Tibial artery (tissue), 4 donors: ENCODE measurements at regions not wholly inside any gene's neighbourhood (a gene's known extent, or its start where the extent isn't known, plus 50 kb on each side); places are given as distances from the start of the nearest gene placed in this dataset.

Experiments
- DNase-seq, 2 donors: peaks; one replicate each; pipeline ENCODE4 v3.0.0-alpha.2; 2019
- H3K27ac ChIP-seq, 2 donors: fragments of 200-600 bp; sonication (generic) in 1 of 2; 1 replicate in 1 of 2; 2 replicates in 1 of 2; pipeline ENCODE4 v1.5.1; 2018 to 2019; ENCODE audit warnings: mild to moderate bottlenecking in 1 of 2
- H3K27me3 ChIP-seq, 2 donors: fragments of 200-600 bp; sonication (generic) in 1 of 2; one replicate each; pipeline versions ENCODE4 v1.5.1 to v1.6.0; 2016 to 2019
- H3K36me3 ChIP-seq, 3 donors: fragments of 200-600 bp; sonication (generic) in 2 of 3; one replicate each; pipeline ENCODE4 v1.5.1; 2016 to 2019; ENCODE audit warnings: mild to moderate bottlenecking in 2 of 3
- H3K4me1 ChIP-seq, 4 donors: fragments of 200-600 bp; sonication (generic) in 2 of 4; 1 replicate in 3 of 4; 2 replicates in 1 of 4; pipeline ENCODE4 v1.5.1; 2016 to 2019
- H3K4me3 ChIP-seq, 2 donors: fragments of 200-600 bp; sonication (generic) in 1 of 2; 1 replicate in 1 of 2; 2 replicates in 1 of 2; pipeline ENCODE4 v1.5.1; 2018 to 2019; ENCODE audit warnings: mild to moderate bottlenecking in 2 of 2
- H3K9me3 ChIP-seq, 3 donors: fragments of 200-600 bp; sonication (generic) in 1 of 3; one replicate each; pipeline ENCODE4 v1.5.1; 2016 to 2019
- CTCF ChIP-seq, 2 experiments: fragments of 200-600 bp in 1 of 2; fragments of 450-650 bp in 1 of 2; IDR thresholded peaks; one replicate each; pipeline ENCODE4 v1.5.1; 2017 to 2019; ENCODE audit warnings: antibody characterized with exemption in 2 of 2, mild to moderate bottlenecking in 1 of 2, moderate library complexity in 1 of 2
- intact Hi-C: fragments of 100-400 bp; cut with DNase I; formaldehyde crosslinking; loops from one replicate; pipeline ENCODE4 v1.15.0; 2023; ENCODE audit warnings: low total_unique reads

- Histone ChIP-seq H3K9me3 (no peaks in the 10 kb centered on the region), H3K4me3 (no peak overlapping the region), H3K27me3 (no peaks in the 10 kb centered on the region), H3K4me1 (no peaks in the 10 kb centered on the region), H3K36me3 (no peaks in the 10 kb centered on the region), H3K27ac (no peak overlapping the region)
- intact Hi-C loops = no loop called here
- TF ChIP-seq CTCF (IDR thresholded peaks at IDR 0.05) = no peak
- no peak for DNase-seq
Measured at GRCh38 chr10:23804125-23804524, 365.2 kb downstream of the OTUD1 start.

GRCh38 chr10:23813687-23814086 is 374.8 kb downstream of the OTUD1 start:
- Histone ChIP-seq H3K9me3 (no peaks in the 10 kb centered on the region), H3K27ac (no peak overlapping the region), H3K36me3 (no peaks in the 10 kb centered on the region), H3K4me3 (no peak overlapping the region), H3K4me1 (no peaks in the 10 kb centered on the region), H3K27me3 (no peaks in the 10 kb centered on the region)
- TF ChIP-seq CTCF (IDR thresholded peaks at IDR 0.05) = no peak
- no peak for DNase-seq
- intact Hi-C loops = no loop called here

GRCh38 chr10:23818484-23818883 is 379.6 kb downstream of the OTUD1 start:
- Histone ChIP-seq H3K4me1 (no peaks in the 10 kb centered on the region), H3K27me3 (no peaks in the 10 kb centered on the region)
- intact Hi-C loops = no loop called here

GRCh38 chr10:23820792-23821191 is 381.9 kb downstream of the OTUD1 start:
- Histone ChIP-seq H3K27me3 (no peaks in the 10 kb centered on the region), H3K4me3 (no peak overlapping the region), H3K36me3 (no peaks in the 10 kb centered on the region), H3K4me1 (no peaks in the 10 kb centered on the region), H3K9me3 (no peaks in the 10 kb centered on the region), H3K27ac (no peak overlapping the region)
- intact Hi-C loops = no loop called here
- DNase-seq = no peak
- no peak for TF ChIP-seq CTCF (IDR thresholded peaks at IDR 0.05)

More at GRCh38 chr10:23818484-23818883, 379.6 kb downstream of the OTUD1 start:
- no peaks in the 10 kb centered on the region for H3K36me3 ChIP-seq
- DNase-seq = no peak
- no peak overlapping the region for H3K27ac ChIP-seq
- no peak for TF ChIP-seq CTCF (IDR thresholded peaks at IDR 0.05)
- no peak overlapping the region for H3K4me3 ChIP-seq
- H3K9me3 ChIP-seq = no peaks in the 10 kb centered on the region

- intact Hi-C loops = no loop called here
- no peak for DNase-seq
- TF ChIP-seq CTCF (IDR thresholded peaks at IDR 0.05) = no peak
Measured at GRCh38 chr10:23824822-23825221, 384.1 kb upstream of the KIAA1217 start.

GRCh38 chr10:23826421-23826820 is 382.5 kb upstream of the KIAA1217 start:
- DNase-seq = no peak
- TF ChIP-seq CTCF (IDR thresholded peaks at IDR 0.05) = no peak
- intact Hi-C loops = no loop called here
- no peak overlapping the region for H3K27ac ChIP-seq
- no peaks in the 10 kb centered on the region for H3K9me3 ChIP-seq
- no peaks in the 10 kb centered on the region for H3K4me1 ChIP-seq
- H3K4me3 ChIP-seq = no peak overlapping the region
- H3K36me3 ChIP-seq = no peaks in the 10 kb centered on the region
- H3K27me3 ChIP-seq = no peaks in the 10 kb centered on the region

More at GRCh38 chr10:23824822-23825221, 384.1 kb upstream of the KIAA1217 start:
- H3K27ac ChIP-seq = no peak overlapping the region
- no peaks in the 10 kb centered on the region for H3K9me3 ChIP-seq
- no peak overlapping the region for H3K4me3 ChIP-seq
- no peaks in the 10 kb centered on the region for H3K36me3 ChIP-seq
- no peaks in the 10 kb centered on the region for H3K4me1 ChIP-seq
- no peaks in the 10 kb centered on the region for H3K27me3 ChIP-seq
